Right lobe of liver (tissue), 4 donors: ENCODE measurements at regions not wholly inside any gene's neighbourhood (a gene's known extent, or its start where the extent isn't known, plus 50 kb on each side); places are given as distances from the start of the nearest gene placed in this dataset.

Source experiments
- CTCF ChIP-seq, 4 donors: fragments of 200-600 bp in 3 of 4; fragments of 450-650 bp in 1 of 4; IDR thresholded peaks; one replicate each; pipeline versions ENCODE4 v1.5.1 to v1.8.0; 2016 to 2022; ENCODE audit warnings: antibody characterized with exemption in 4 of 4, mild to moderate bottlenecking in 2 of 4
- POLR2A ChIP-seq: fragments of 450-650 bp; IDR thresholded peaks from one replicate; pipeline ENCODE4 v1.6.1; 2017; ENCODE audit warnings: antibody characterized with exemption, mild to moderate bottlenecking
- donor health status: DM: no; HTN: no; CAD: no.
- donor health status: DM: no; HTN: no; CAD: no.
- donor health status: DM: no; HTN: yes; CAD: no.

GRCh38 chr16:8493972-8494371, 96.3 kb downstream of the TMEM114 start:
- TF ChIP-seq POLR2A, result no peak
- no peak for TF ChIP-seq CTCF (IDR thresholded peaks at IDR 0.05)
